ENCODE measurements at regions not wholly inside any gene's neighbourhood (a gene's known extent, or its start where the extent isn't known, plus 50 kb on each side); places are given as distances from the start of the nearest gene placed in this dataset.
A peak's percentile ranks its signal among the peaks of the same experiment; 100 is the strongest.

DNA sequence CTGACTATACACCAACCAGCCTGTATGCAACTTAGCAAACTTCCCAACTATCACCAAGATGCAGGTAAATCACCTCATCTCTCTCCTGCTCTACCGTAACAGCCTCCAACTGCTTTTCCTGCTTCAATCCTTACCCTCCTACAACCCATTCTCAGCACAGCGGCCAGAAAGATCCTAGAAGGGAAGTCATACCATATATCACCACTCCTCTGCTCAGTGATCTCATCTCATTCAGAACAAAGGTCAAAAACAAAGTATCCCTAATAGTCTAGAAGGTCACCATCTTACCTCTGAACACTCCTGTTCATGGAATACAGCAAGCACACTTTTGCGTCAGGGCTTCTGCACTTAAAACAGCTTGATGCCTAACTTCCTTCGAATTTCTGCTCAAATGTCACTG, 62.2 kb upstream of the RNF38 start:
- DNase-seq (ENCODE audit: low read depth in 2 of 2) = no peak

DNA sequence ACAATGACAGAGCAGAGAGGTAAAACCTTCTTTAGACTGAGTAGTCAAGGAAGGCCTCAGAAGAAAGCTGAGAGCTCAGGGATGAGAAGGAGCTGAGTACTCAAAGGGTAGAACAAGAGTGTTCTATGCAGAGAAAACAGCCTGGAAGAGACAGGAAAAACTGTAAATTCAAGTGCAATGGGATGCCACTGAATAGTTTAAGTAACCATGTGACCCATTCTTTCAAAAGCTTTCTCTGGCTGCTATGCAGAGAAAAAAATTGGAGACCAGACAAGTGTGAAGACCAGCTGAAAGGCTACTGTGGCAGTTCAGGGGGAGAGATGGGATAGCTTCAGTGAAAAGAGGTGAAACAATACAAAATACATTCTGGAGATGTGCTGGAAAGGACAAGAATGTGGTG, 61.3 kb upstream of the RNF38 start:
- DNase-seq (ENCODE audit: low read depth in 2 of 2) = no peak

DNA sequence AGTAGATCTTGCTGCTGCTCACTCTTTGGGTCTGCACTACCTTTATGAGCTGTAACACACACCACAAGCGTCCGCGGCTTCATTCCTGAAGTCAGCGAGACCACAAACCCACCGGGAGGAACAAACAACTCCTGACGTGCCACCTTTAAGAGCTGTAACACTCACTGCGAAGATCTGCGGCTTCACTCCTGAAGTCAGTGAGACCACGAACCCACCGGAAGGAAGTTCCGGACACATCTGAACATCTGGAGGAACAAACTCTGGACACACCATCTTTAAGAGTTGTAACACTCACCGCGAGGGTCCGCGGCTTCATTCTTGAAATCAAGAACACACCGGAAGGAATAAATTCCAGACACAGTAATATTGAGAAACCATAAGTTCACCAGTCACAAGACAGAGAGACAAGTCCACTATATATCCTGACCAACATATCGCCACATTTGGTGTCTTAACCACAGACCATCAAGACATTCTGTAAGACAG, 58.4 kb upstream of the RNF38 start:
- peak; percentile 39 to 42 for DNase-seq (ENCODE audit: low read depth in 2 of 2)

DNA sequence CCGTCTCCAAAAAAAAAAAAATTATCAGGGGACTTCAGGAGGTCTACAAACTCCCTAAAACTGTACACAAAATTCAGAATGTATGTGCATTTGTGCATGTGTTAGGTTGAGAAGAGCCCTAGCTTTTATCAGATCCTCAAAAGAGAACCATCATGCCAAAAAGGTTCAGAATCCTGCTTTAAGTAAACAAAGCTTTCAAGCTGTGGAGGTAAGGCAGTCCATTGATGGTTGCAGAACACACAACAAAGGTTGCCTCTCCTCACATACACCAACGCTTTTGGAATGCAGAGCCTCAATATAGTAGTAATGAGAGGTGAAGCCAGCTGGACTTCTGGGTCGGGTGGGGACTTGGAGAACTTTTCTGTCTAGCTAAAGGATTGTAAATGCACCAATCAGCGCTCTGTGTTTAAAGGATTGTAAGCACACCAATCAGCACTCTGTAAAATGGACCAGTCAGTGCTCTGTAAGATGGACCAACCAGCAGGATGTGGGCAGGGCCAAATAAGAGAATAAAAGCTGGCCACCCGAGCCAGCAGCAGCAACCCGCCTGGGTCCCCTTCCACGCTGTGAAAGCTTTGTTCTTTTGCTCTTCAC, 57.9 kb upstream of the RNF38 start:
- DNase-seq (ENCODE audit: low read depth in 2 of 2) = no peak

DNA sequence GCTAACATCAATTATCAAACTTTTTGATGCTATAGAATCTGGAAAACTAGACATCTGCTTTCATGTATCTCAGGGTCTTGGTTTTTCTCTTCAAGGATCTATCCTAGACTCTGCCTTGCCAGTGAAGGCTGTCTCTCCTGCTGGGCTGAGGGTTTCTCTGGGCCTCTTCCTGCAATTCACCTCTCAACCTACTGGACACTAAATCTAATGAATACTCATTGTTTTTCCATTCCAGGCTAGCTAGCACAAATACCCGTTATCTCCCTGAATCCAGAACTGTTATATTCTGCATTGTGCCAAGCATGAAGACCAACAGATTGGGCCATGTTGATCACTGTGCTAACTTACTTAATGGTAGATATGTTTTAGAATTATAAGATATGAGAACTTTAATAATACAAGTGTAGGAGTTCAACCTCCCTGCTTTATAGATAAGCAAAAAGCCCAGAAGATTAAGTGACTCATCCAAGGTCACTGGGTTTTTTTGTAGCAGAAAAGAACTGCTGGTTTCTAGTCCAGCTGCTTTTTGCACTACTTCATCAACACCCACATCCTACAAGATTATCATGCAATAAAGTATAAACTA, 56.5 kb upstream of the RNF38 start:
- DNase-seq (ENCODE audit: low read depth in 2 of 2) = no peak

DNA sequence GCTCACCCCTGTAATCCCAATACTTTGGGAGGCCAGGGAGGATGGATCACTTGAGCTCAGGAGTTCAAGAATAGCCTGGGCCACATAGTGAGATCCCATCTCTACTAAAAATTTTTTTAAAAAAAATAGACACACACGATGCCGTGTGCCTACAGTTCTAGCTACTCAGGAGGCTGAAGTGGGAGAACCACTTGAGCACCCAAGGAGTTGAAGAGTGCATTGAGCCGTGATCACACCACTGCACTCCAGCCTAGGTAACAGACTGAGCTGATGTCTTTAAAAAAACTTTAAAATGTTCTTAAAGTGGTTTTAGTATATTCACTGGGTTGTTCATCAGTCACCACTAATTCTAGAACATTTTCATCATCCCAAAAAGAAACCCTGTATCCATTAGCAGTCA, 51.9 kb upstream of the RNF38 start:
- no peak for DNase-seq (ENCODE audit: low read depth in 2 of 2)

DNA sequence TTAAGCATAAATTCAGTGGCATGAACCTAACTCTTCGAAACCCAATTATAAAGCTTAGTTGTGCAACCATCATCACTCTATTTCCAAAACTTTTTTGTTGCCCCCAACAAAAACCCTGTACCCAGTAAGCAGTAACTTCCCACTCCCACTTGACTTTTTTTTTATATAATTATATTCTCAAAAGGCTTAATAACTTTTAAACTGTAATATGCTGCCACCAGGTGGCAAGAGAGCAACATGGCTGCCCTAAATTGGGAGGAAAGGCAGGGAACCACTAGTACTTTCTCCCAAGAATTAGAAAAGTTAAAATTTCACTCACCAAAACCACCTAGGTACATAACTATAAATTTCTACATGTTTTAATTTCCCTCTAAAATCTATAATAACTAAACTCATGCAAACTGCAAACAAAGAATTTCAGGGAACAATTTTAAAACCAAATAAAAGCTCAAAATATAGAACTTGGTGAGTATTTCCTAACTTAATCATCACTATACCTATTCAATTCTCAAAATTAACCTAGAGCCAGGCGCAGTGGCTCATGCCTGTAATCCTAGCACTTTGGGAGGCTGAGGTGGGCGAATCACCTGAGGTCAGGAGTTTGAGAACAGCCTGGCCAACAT, 50.2 kb upstream of the RNF38 start:
- DNase-seq (ENCODE audit: low read depth in 2 of 2) = no peak

All from stimulated activated CD8-positive, alpha-beta memory T cell treated with anti-CD3 and anti-CD28 coated beads, Interleukin-7, amount 100 ng/mL, for 4 hours (primary cell).